ENCODE measurements at regions not wholly inside any gene's neighbourhood (a gene's known extent, or its start where the extent isn't known, plus 50 kb on each side); places are given as distances from the start of the nearest gene placed in this dataset.

- TF ChIP-seq HDGF (IDR thresholded peaks at IDR 0.05; ENCODE audit: borderline replicate concordance) (no peak), ARNT (IDR thresholded peaks at IDR 0.05) (no peak), FOXK2 (IDR thresholded peaks at IDR 0.05) (no peak), BHLHE40 (IDR thresholded peaks at IDR 0.05; ENCODE audit: borderline replicate concordance) (no peak), SUZ12 (IDR thresholded peaks at IDR 0.05) (no peak), CTBP1 (IDR thresholded peaks at IDR 0.05; ENCODE audit: borderline replicate concordance) (no peak), ELF4 (IDR thresholded peaks at IDR 0.05) (no peak), FOXA1 (IDR thresholded peaks at IDR 0.05) (no peak), SP1 (IDR thresholded peaks at IDR 0.05) (no peak), L3MBTL2 (conservative IDR thresholded peaks at IDR 0.05) (no peak)
These were observed 304.4 kb upstream of the SALL3 start for GRCh38 chr18:78675231-78675630.
